Astrocyte (in vitro differentiated cells and primary cell): ENCODE measurements at regions not wholly inside any gene's neighbourhood (a gene's known extent, or its start where the extent isn't known, plus 50 kb on each side); places are given as distances from the start of the nearest gene placed in this dataset.

Experiments
- EZH2 ChIP-seq: IDR thresholded peaks from 2 replicates; pipeline ENCODE4 v1.6.1; 2012; ENCODE audit warnings: mild to moderate bottlenecking, low read length, inconsistent platforms; ENCODE audit not compliant: insufficient read depth
- TF ChIP-seq, protein P1 (sequence below): IDR thresholded peaks from 2 replicates; pipeline ENCODE4 v1.5.1; 2011; ENCODE audit warnings: low read depth, mild to moderate bottlenecking, inconsistent platforms, low read length, moderate library complexity; ENCODE audit not compliant: insufficient read depth

DNA sequence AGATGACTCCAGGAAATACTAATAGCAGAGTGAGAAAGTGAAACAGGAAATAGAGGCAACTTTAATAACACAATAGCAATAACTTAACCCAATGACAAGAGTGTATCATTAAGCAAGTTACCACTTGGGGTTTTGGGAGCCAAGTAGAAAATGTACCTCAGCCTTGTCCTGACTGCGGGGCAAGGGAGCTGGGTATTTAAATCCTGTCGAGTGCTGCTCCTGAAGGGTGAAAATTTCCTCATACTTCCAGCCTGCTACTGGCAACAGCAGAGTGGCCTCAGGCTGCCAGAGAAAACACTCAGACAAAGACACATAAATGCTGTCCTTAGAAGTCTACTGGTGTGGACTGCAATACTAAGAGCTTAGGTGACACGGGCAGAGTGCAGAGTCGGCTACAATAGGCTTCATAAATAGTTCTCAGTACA lies 112.5 kb upstream of the EMB start:
- TF ChIP-seq, protein P1, sequence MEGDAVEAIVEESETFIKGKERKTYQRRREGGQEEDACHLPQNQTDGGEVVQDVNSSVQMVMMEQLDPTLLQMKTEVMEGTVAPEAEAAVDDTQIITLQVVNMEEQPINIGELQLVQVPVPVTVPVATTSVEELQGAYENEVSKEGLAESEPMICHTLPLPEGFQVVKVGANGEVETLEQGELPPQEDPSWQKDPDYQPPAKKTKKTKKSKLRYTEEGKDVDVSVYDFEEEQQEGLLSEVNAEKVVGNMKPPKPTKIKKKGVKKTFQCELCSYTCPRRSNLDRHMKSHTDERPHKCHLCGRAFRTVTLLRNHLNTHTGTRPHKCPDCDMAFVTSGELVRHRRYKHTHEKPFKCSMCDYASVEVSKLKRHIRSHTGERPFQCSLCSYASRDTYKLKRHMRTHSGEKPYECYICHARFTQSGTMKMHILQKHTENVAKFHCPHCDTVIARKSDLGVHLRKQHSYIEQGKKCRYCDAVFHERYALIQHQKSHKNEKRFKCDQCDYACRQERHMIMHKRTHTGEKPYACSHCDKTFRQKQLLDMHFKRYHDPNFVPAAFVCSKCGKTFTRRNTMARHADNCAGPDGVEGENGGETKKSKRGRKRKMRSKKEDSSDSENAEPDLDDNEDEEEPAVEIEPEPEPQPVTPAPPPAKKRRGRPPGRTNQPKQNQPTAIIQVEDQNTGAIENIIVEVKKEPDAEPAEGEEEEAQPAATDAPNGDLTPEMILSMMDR: no peak
- no peak for TF ChIP-seq EZH2
